PC-9 (cell line): ENCODE measurements at regions not wholly inside any gene's neighbourhood (a gene's known extent, or its start where the extent isn't known, plus 50 kb on each side); places are given as distances from the start of the nearest gene placed in this dataset.

Experiments
- BruUV-seq: library from RNA; stranded (reverse); fragments of 400-500 nt; replicated peaks from 2 replicates; lab custom pipeline; 2021; lab: Mats Ljungman, UMichigan
- CTCF ChIA-PET: fragments of 300-600 bp; sonication (Branson Sonifier 250); formaldehyde crosslinking; loops from one replicate; lab custom pipeline; 2022; ENCODE audit warnings: antibody characterized with exemption; lab: Charles Lee
- POLR2A ChIA-PET: fragments of 300-600 bp; sonication (Branson Sonifier 250); formaldehyde crosslinking; loops from one replicate; lab custom pipeline; 2022; ENCODE audit warnings: antibody characterized with exemption; ENCODE audit not compliant: unreplicated experiment; lab: Charles Lee
- DNase-seq, 2 experiments: peaks; one replicate each; pipeline versions ENCODE4 v3.0.0 to v3.0.0-alpha.2; 2015 to 2022; ENCODE audit warnings: mixed read lengths in 1 of 2
- H2AFZ ChIP-seq: fragments of 200-600 bp; sonication (generic); 2 replicates; pipeline ENCODE4 v1.8.1; 2017; ENCODE audit warnings: antibody characterized with exemption
- H3F3A ChIP-seq: fragments of 200-600 bp; sonication (generic); 2 replicates; pipeline ENCODE4 v1.8.1; 2017; ENCODE audit warnings: antibody characterized with exemption, mild to moderate bottlenecking, low read depth; ENCODE audit not compliant: insufficient read depth
- H3K27ac ChIP-seq: fragments of 200-600 bp; sonication (generic); 2 replicates; pipeline ENCODE4 v1.6.1; 2016; ENCODE audit warnings: mixed run types
- H3K27me3 ChIP-seq: fragments of 200-600 bp; sonication (generic); 2 replicates; pipeline ENCODE4 v1.6.1; 2016; ENCODE audit warnings: low read depth, mixed run types; ENCODE audit not compliant: insufficient read depth
- H3K36me3 ChIP-seq: fragments of 200-600 bp; sonication (generic); 2 replicates; pipeline ENCODE4 v1.6.1; 2016; ENCODE audit warnings: low read depth, mixed run types
- H3K4me1 ChIP-seq: fragments of 200-600 bp; sonication (generic); replicated peaks from 2 replicates; pipeline ENCODE4 v1.6.1; 2016; ENCODE audit warnings: mixed run types; ENCODE audit not compliant: insufficient read depth
- H3K4me2 ChIP-seq: fragments of 200-600 bp; sonication (generic); 2 replicates; pipeline ENCODE4 v1.6.1; 2017; ENCODE audit warnings: mixed run types
- H3K4me3 ChIP-seq: fragments of 200-600 bp; sonication (generic); 2 replicates; pipeline ENCODE4 v1.6.1; 2016; ENCODE audit warnings: mixed run types
- H3K79me2 ChIP-seq: fragments of 200-600 bp; sonication (generic); 2 replicates; pipeline ENCODE4 v1.6.1; 2017; ENCODE audit warnings: low read depth, mixed run types
- H3K9me2 ChIP-seq: fragments of 200-600 bp; sonication (generic); 2 replicates; pipeline ENCODE4 v1.8.1; 2017; ENCODE audit warnings: mild to moderate bottlenecking; ENCODE audit not compliant: insufficient read depth
- H3K9me3 ChIP-seq: fragments of 200-600 bp; sonication (generic); 2 replicates; pipeline ENCODE4 v1.8.1; 2016; ENCODE audit warnings: low read depth; ENCODE audit not compliant: insufficient read depth
- H4K20me1 ChIP-seq: fragments of 200-600 bp; sonication (generic); 2 replicates; pipeline ENCODE4 v1.8.1; 2017; ENCODE audit not compliant: insufficient read depth
- EZH2 ChIP-seq: fragments of 200-600 bp; sonication (generic); IDR thresholded peaks from 2 replicates; pipeline ENCODE4 v1.8.0; 2017; ENCODE audit warnings: antibody characterized with exemption, low read depth
- intact Hi-C: fragments of 100-400 bp; cut with micrococcal nuclease; formaldehyde crosslinking; loops from one replicate; pipeline ENCODE4 v1.10.0; 2022; ENCODE audit not compliant: unreplicated experiment
- TF ChIP-seq, protein P1 (sequence below): fragments of 200-600 bp; sonication (generic); conservative IDR thresholded peaks from 2 replicates; pipeline ENCODE4 v1.6.1; 2017; ENCODE audit warnings: mixed run types, antibody characterized with exemption, mild to moderate bottlenecking, moderate library complexity

DNA sequence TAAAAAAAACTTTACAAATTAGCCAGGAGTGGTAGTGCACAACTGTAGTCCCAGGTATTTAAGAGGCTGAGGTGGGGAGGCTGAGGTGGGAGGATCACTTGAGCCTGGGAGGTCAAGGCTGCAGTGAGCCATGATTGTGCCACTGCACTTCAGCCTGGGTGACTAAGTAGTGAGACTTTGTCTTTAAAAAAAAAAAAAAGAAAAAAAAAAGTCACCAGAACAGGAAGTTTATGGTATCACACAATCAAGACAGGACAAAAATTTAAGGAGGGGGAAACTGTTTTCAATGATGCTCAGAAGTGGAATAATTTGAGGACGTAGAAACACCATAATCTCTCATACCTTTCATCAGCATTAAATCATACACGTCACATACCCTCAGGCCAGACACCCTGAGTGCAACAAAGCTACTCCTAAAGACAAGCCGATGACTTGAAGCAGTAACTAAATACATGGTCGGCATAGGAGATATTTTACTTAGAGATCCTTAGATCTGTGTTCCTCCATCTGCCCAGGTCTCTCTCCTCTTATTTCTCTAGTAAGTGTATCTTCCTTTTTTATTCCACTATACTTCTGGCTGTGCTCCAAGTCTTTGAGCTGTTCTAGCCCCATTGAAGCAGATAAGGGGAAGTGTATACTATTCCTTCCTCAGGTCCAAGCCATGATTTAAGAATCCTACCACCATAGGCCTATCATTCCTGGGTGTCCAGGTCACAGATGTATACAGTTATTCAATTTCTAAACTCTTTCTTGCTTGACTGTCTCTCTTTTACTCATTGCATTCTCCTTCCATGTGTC, 91.3 kb upstream of the APC start:
- no peak overlapping the region for H2AFZ ChIP-seq
- H3F3A ChIP-seq: no peaks in the 10 kb centered on the region
- no peak for DNase-seq
- no TSS peak for BruUV-seq
- TF ChIP-seq, protein P1, sequence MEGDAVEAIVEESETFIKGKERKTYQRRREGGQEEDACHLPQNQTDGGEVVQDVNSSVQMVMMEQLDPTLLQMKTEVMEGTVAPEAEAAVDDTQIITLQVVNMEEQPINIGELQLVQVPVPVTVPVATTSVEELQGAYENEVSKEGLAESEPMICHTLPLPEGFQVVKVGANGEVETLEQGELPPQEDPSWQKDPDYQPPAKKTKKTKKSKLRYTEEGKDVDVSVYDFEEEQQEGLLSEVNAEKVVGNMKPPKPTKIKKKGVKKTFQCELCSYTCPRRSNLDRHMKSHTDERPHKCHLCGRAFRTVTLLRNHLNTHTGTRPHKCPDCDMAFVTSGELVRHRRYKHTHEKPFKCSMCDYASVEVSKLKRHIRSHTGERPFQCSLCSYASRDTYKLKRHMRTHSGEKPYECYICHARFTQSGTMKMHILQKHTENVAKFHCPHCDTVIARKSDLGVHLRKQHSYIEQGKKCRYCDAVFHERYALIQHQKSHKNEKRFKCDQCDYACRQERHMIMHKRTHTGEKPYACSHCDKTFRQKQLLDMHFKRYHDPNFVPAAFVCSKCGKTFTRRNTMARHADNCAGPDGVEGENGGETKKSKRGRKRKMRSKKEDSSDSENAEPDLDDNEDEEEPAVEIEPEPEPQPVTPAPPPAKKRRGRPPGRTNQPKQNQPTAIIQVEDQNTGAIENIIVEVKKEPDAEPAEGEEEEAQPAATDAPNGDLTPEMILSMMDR: no peak
- TF ChIP-seq EZH2: no peak
- no peaks in the 10 kb centered on the region for H3K79me2 ChIP-seq
- no peaks in the 10 kb centered on the region for H3K9me2 ChIP-seq
- H3K4me2 ChIP-seq: no peak overlapping the region
- H3K9me3 ChIP-seq: no peaks in the 10 kb centered on the region
- H3K4me1 ChIP-seq: no peaks in the 10 kb centered on the region
- H3K27me3 ChIP-seq: no peaks in the 10 kb centered on the region
- no peaks in the 10 kb centered on the region for H3K36me3 ChIP-seq
- POLR2A ChIA-PET: no interaction called here
- no peak overlapping the region for H3K4me3 ChIP-seq
- no peaks in the 10 kb centered on the region for H4K20me1 ChIP-seq
- H3K27ac ChIP-seq: no peak overlapping the region
- intact Hi-C loops: no loop called here
- CTCF ChIA-PET: no interaction called here

DNA sequence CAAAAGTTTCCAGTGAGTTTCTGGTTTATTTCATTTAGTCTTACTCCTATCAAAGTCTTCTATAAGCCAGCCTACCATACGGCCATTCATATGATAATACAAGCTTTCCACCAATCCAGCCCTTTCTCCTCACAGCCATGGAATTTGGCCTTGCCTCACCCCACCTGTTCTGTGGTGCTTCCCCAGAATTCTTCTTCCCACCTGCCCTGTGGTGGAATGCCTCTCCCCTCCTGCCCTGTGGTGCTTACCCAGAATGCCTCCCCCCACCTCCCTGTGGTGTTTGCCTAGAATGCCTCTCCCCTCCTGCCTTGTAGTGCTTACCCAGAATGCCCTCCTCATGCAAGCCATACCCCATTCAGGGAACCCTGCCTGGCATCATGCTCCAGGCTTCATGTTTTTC, 90.3 kb upstream of the APC start:
- Histone ChIP-seq H3K79me2 (no peaks in the 10 kb centered on the region), H3K4me3 (no peak overlapping the region), H3K36me3 (no peaks in the 10 kb centered on the region), H4K20me1 (no peaks in the 10 kb centered on the region), H3K9me3 (no peaks in the 10 kb centered on the region), H3K4me2 (no peak overlapping the region), H3K27me3 (no peaks in the 10 kb centered on the region), H3K4me1 (no peaks in the 10 kb centered on the region), H3K9me2 (no peaks in the 10 kb centered on the region), H2AFZ (no peak overlapping the region), H3K27ac (no peak overlapping the region), H3F3A (no peaks in the 10 kb centered on the region)
- DNase-seq: no peak
- no peak for TF ChIP-seq EZH2
- TF ChIP-seq, protein P1: no peak
- ChIA-PET CTCF (no interaction called here), POLR2A (no interaction called here)
- intact Hi-C loops: no loop called here
- no TSS peak for BruUV-seq

DNA sequence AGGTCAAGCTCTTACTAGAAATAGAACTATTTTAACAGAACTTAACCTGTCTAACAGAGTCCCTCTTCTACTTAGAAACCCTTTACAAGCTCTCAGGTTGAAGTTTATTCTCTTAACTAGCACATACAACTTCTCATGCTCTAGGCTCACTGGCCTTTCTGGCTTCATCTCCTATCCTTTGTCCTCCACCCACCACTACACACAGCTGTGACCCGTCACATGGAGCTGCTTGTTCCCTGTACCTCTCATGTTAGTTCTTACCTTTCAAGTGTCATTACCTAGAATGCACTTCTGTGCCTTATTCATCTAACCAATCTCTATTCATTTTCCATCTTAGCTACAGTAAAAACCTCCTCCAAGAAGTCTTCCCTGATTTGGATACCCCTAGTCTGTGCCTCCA, 89.4 kb upstream of the APC start:
- H2AFZ ChIP-seq: no peak overlapping the region
- ChIA-PET CTCF (interaction anchor here (0.6 kb wide), 1 partner anchor 40 kb away, joined by 3 read pairs; no protein-coding TSS in a partner anchor), POLR2A (no interaction called here)
- H3K27me3 ChIP-seq: no peaks in the 10 kb centered on the region
- no peaks in the 10 kb centered on the region for H3K36me3 ChIP-seq
- no peaks in the 10 kb centered on the region for H3F3A ChIP-seq
- H3K4me2 ChIP-seq: no peak overlapping the region
- DNase-seq: no peak
- BruUV-seq: no TSS peak
- no peaks in the 10 kb centered on the region for H3K4me1 ChIP-seq
- no peak overlapping the region for H3K27ac ChIP-seq
- TF ChIP-seq, protein P1: no peak
- H3K4me3 ChIP-seq: no peak overlapping the region
- no peaks in the 10 kb centered on the region for H3K79me2 ChIP-seq
- intact Hi-C loops: no loop called here
- H3K9me3 ChIP-seq: no peaks in the 10 kb centered on the region
- no peaks in the 10 kb centered on the region for H4K20me1 ChIP-seq
- H3K9me2 ChIP-seq: no peaks in the 10 kb centered on the region
